Panc1 (cell line): ENCODE measurements at regions not wholly inside any gene's neighbourhood (a gene's known extent, or its start where the extent isn't known, plus 50 kb on each side); places are given as distances from the start of the nearest gene placed in this dataset.

Experiments used
- POLR2AphosphoS5 ChIP-seq: IDR thresholded peaks from 2 replicates; pipeline ENCODE4 v1.6.1; 2012; ENCODE audit warnings: mild to moderate bottlenecking, low read depth, low read length, moderate library complexity
- REST ChIP-seq, 2 experiments: IDR thresholded peaks; 2 replicates each; pipeline ENCODE4 v1.6.1; 2011 to 2012; ENCODE audit warnings: low read depth in 2 of 2, control low read depth in 1 of 2, low read length in 1 of 2, mild to moderate bottlenecking in 1 of 2, moderate library complexity in 1 of 2; ENCODE audit not compliant: insufficient read depth in 1 of 2
- SIN3A ChIP-seq: IDR thresholded peaks from 2 replicates; pipeline ENCODE4 v1.6.1; 2012; ENCODE audit warnings: low read depth, mild to moderate bottlenecking, low read length, moderate library complexity, borderline replicate concordance; ENCODE audit not compliant: insufficient read depth
- TCF7L2 ChIP-seq: IDR thresholded peaks from 2 replicates; pipeline ENCODE4 v1.6.1; 2011; ENCODE audit warnings: mild to moderate bottlenecking, low read depth, low read length, inconsistent platforms
- TF ChIP-seq, protein P1 (sequence below): fragments of 450-650 bp; IDR thresholded peaks from 2 replicates; pipeline ENCODE4 v1.5.1; 2017; ENCODE audit warnings: mild to moderate bottlenecking

GRCh38 chr6:28776269-28777146 lies 147.3 kb downstream of the TRIM27 start:
- TF ChIP-seq, protein P1, sequence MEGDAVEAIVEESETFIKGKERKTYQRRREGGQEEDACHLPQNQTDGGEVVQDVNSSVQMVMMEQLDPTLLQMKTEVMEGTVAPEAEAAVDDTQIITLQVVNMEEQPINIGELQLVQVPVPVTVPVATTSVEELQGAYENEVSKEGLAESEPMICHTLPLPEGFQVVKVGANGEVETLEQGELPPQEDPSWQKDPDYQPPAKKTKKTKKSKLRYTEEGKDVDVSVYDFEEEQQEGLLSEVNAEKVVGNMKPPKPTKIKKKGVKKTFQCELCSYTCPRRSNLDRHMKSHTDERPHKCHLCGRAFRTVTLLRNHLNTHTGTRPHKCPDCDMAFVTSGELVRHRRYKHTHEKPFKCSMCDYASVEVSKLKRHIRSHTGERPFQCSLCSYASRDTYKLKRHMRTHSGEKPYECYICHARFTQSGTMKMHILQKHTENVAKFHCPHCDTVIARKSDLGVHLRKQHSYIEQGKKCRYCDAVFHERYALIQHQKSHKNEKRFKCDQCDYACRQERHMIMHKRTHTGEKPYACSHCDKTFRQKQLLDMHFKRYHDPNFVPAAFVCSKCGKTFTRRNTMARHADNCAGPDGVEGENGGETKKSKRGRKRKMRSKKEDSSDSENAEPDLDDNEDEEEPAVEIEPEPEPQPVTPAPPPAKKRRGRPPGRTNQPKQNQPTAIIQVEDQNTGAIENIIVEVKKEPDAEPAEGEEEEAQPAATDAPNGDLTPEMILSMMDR = no peak
- TF ChIP-seq TCF7L2 = no peak
- no peak for TF ChIP-seq POLR2AphosphoS5
- no peak for TF ChIP-seq SIN3A
- TF ChIP-seq REST (IDR thresholded peaks at IDR 0.05; ENCODE audit: insufficient read depth in 1 of 2, low read depth in 2 of 2, low read length in 1 of 2) = no peak
